ENCODE measurements at regions not wholly inside any gene's neighbourhood (a gene's known extent, or its start where the extent isn't known, plus 50 kb on each side); places are given as distances from the start of the nearest gene placed in this dataset.

DNA sequence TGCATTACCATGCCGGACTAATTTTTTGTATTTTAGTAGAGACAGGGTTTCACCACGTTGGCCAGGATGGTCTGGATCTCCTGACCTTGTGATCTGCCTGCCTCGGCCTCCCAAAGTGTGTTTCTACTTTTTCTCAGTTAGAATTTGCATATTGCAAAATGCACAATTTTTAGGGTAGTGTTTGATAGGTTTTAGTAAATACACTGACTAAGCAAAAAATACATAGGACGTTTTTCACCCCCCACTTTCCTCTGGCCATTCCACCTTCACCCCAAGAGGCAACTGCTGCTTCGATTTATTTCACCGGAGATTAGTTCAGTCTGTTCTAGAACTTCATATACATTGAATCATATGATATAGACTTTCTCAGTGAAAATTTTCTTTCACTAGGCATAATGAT is 1269.1 kb downstream of the TBC1D22A start:
- TF ChIP-seq POLR2A (IDR thresholded peaks at IDR 0.05): no peak
- TF ChIP-seq CTCF (IDR thresholded peaks at IDR 0.05 in 8 of 11, conservative IDR thresholded peaks at IDR 0.05 in 3 of 11): no peak
- no peak for TF ChIP-seq POLR2AphosphoS5 (IDR thresholded peaks at IDR 0.05)

Data from spleen (tissue), 7 donors.